NCI-H1048 (cell line): ENCODE measurements at regions not wholly inside any gene's neighbourhood (a gene's known extent, or its start where the extent isn't known, plus 50 kb on each side); places are given as distances from the start of the nearest gene placed in this dataset.
"Not testable (repeated sequence)": the region's sequence is repeated elsewhere in the genome, so short reads cannot be mapped to it uniquely, and the experiment has no call there.

Experiments used
- DNase-seq: peaks from one replicate; lab custom pipeline; 2025; lab: John Stamatoyannopoulos, UW

DNA sequence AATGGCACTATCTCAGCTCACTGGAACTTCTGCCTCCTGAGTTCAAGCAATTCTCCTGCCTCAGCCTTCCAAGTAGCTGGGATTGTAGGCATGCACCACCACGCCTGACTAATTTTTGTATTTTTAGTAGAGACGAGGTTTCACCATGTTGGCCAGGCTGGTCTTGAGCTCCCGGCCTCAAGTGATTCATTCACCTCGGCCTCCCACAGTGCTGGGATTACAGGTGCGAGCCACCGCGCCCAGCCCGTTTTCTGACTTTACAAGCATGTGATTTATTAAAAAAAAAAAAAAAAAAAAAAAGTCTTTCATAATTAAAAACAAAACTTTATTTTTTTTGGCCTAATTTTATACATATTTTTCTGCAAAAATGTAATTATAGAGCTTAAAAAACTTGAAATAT is 64.8 kb upstream of the DGKB start:
- not testable (repeated sequence) for DNase-seq

- no peak for DNase-seq
Observed at GRCh38 chr7:14962778-14963177, 60.2 kb upstream of the DGKB start.

- DNase-seq = no peak
Observed at GRCh38 chr7:14960721-14961120, 58.2 kb upstream of the DGKB start.

DNA sequence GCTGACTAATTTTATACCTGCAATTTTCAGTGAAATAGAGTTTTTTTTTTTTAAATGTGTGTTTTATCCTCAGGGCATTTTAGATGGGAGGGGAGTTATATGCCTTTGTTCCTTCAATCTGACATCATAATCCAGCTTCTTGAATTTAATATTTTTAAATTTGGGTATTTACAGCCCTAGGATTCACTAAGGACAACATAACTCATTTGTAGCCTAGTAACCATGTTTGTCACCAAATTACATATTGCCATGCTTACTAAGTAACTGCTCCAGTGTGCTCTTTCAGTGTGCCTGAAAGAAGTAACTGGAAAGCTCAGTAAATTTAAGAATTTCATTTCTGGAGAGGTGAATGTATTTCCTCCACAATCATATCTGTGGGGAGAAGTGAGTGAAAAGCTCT is 56.8 kb upstream of the DGKB start:
- no peak for DNase-seq

GRCh38 chr7:14954035-14954434 is 51.5 kb upstream of the DGKB start:
- DNase-seq = no peak
